ENCODE measurements at regions not wholly inside any gene's neighbourhood (a gene's known extent, or its start where the extent isn't known, plus 50 kb on each side); places are given as distances from the start of the nearest gene placed in this dataset.
"Not testable (repeated sequence)": the region's sequence is repeated elsewhere in the genome, so short reads cannot be mapped to it uniquely, and the experiment has no call there.

DNA sequence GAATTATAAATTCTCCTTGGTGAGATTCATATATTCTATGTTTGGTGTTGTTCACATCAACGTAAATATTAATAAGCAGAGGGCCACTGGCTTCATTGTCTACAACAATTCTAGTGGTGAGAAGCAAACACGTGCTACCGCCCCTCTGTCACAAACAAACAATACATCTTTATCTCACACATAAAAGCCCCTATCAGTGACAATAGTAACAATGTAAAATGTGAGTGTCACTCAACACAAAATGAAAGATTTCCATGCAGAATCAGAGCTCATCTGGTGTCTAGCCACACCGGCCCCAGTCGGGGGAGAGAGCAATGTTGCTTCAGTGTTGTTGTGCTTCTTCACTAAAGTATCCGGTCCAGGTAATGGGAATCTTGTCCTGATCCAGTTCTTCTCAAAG is 932.6 kb downstream of the SOCS6 start:
- ChIA-PET CTCF (no interaction called here), POLR2A (no interaction called here)
- 31% methylated on average over 6 of the region's 6 CpGs for WGBS (ENCODE audit: missing lambda C conversion rate)
- no peaks in the 10 kb centered on the region for H3K9me3 ChIP-seq
- no peak overlapping the region for H3K4me2 ChIP-seq
- no peak for TF ChIP-seq ZFP36 (IDR thresholded peaks at IDR 0.05; ENCODE audit: borderline replicate concordance, partially characterized antibody)
- no peak overlapping the region for H3K4me3 ChIP-seq
- ATAC-seq (no peak), FAIRE-seq (no peak), DNase-seq (ENCODE audit: low read depth in 1 of 2, low spot score in 1 of 2) (no peak)
- H3K4me1 ChIP-seq, result no peaks in the 10 kb centered on the region
- no peak overlapping the region for H3K27ac ChIP-seq

DNA sequence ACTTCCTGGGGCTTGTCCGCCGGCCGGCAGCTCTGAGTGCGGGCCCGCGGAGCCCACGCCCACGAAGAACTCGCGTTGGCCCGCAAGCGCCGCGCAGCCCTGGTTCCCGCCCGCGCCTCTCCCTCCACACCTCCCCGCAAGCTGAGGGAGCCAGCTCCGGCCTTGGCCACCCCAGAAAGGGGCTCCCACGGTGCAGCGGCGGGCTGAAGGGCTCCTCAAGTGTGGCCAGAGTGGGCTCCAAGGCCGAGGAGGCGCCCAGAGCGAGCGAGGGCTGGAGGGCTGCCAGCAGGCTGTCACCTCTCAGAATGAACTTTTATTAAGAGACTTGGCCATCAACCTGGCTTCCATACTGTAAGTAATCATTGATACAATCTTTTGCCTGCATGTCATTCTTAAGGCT is 923.9 kb downstream of the SOCS6 start:
- WGBS (ENCODE audit: missing lambda C conversion rate), result 100% methylated on average over 2 of the region's 26 CpGs
- H3K27ac ChIP-seq; POLR2A ChIA-PET; DNase-seq (ENCODE audit: low read depth in 1 of 2, low spot score in 1 of 2); H3K4me1 ChIP-seq; H3K4me2 ChIP-seq; H3K9me3 ChIP-seq; FAIRE-seq; ATAC-seq; CTCF ChIA-PET; H3K4me3 ChIP-seq: not testable (repeated sequence)

DNA sequence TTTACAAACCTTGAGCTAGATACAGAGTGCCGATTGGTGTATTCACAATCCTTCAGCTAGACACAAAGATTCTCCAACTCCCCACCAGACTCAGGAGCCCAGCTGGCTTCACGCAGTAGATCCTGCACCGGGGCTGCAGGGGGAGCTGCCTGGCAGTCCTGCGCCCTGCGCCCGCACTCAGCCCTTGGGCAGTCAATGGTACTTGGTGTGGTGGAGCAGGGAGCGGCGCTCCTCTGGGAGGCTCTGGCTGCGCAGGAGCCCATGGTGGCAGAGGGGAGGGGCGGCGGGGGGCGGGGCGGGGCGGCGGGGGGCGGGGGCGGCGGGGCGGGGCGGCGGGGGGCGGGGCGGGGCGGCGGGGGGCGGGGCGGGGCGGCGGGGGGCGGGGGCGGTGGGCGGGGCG is 923.4 kb downstream of the SOCS6 start:
- TF ChIP-seq CHD2 (IDR thresholded peaks at IDR 0.05; ENCODE audit: low read length, partially characterized antibody), result no peak
- no peak for TF ChIP-seq HDAC2 (IDR thresholded peaks at IDR 0.05)
- no peak for TF ChIP-seq ESRRA (IDR thresholded peaks at IDR 0.05; ENCODE audit: borderline replicate concordance, low read length)
- TF ChIP-seq JUN (IDR thresholded peaks at IDR 0.05), result no peak
- TF ChIP-seq POLR2AphosphoS2 (conservative IDR thresholded peaks at IDR 0.05; ENCODE audit: low read length), result no peak
- no peak for TF ChIP-seq GATA3 (IDR thresholded peaks at IDR 0.05; ENCODE audit: borderline replicate concordance)
- FAIRE-seq (no peak), DNase-seq (ENCODE audit: low read depth in 1 of 2, low spot score in 1 of 2) (no peak), ATAC-seq (no peak)
- H3K9me3 ChIP-seq, result no peaks in the 10 kb centered on the region
- H3K4me2 ChIP-seq, result no peak overlapping the region
- ChIA-PET POLR2A (no interaction called here), CTCF (no interaction called here)
- H3K4me1 ChIP-seq, result no peaks in the 10 kb centered on the region
- H3K27ac ChIP-seq, result no peak overlapping the region
- WGBS (ENCODE audit: missing lambda C conversion rate), result no CpG with 5 or more reads among the region's 33 CpGs
- no peak overlapping the region for H3K4me3 ChIP-seq

DNA sequence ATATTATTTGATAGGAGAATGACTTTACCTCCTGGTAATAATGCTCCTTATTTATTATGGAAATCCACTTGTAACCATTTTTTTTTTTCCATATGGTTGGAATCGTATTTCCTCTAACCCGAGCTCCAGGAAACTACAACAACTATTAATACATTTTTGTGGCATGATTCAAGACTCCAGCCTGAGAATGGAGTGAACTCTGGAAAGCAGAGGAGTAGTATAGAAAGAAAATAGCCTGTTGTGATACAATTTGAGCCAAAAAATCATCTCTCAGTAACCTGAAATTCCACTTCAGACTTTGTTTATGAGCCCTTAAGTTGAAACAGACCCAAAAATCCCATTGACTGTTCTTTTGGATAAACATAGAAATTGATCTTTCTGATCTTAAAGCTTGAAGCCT is 921.1 kb downstream of the SOCS6 start:
- CTCF ChIA-PET, result no interaction called here
- FAIRE-seq (no peak), ATAC-seq (no peak)

More for the DNA sequence above, 921.1 kb downstream of the SOCS6 start:
- DNase-seq (ENCODE audit: low read depth in 1 of 2, low spot score in 1 of 2), result no peak
- Histone ChIP-seq H3K27ac (no peak overlapping the region), H3K9me3 (no peaks in the 10 kb centered on the region), H3K4me2 (no peak overlapping the region), H3K4me3 (no peak overlapping the region), H3K4me1 (no peaks in the 10 kb centered on the region)
- POLR2A ChIA-PET, result no interaction called here
- whole genome bisulfite sequencing (ENCODE audit: missing lambda C conversion rate), result 0% methylated on average over 2 of the region's 2 CpGs
- TF ChIP-seq, protein P1, sequence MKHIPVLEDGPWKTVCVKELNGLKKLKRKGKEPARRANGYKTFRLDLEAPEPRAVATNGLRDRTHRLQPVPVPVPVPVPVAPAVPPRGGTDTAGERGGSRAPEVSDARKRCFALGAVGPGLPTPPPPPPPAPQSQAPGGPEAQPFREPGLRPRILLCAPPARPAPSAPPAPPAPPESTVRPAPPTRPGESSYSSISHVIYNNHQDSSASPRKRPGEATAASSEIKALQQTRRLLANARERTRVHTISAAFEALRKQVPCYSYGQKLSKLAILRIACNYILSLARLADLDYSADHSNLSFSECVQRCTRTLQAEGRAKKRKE (CRISPR knock-in tag; IDR thresholded peaks at IDR 0.05; ENCODE audit: low read depth), result no peak
- TF ChIP-seq, protein P2, sequence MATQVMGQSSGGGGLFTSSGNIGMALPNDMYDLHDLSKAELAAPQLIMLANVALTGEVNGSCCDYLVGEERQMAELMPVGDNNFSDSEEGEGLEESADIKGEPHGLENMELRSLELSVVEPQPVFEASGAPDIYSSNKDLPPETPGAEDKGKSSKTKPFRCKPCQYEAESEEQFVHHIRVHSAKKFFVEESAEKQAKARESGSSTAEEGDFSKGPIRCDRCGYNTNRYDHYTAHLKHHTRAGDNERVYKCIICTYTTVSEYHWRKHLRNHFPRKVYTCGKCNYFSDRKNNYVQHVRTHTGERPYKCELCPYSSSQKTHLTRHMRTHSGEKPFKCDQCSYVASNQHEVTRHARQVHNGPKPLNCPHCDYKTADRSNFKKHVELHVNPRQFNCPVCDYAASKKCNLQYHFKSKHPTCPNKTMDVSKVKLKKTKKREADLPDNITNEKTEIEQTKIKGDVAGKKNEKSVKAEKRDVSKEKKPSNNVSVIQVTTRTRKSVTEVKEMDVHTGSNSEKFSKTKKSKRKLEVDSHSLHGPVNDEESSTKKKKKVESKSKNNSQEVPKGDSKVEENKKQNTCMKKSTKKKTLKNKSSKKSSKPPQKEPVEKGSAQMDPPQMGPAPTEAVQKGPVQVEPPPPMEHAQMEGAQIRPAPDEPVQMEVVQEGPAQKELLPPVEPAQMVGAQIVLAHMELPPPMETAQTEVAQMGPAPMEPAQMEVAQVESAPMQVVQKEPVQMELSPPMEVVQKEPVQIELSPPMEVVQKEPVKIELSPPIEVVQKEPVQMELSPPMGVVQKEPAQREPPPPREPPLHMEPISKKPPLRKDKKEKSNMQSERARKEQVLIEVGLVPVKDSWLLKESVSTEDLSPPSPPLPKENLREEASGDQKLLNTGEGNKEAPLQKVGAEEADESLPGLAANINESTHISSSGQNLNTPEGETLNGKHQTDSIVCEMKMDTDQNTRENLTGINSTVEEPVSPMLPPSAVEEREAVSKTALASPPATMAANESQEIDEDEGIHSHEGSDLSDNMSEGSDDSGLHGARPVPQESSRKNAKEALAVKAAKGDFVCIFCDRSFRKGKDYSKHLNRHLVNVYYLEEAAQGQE (IDR thresholded peaks at IDR 0.05), result no peak
- TF ChIP-seq JUNB (IDR thresholded peaks at IDR 0.05) (no peak), MAZ (IDR thresholded peaks at IDR 0.05; ENCODE audit: borderline replicate concordance, low read depth, low read length) (no peak), HOXB13 (CRISPR knock-in tag; IDR thresholded peaks at IDR 0.05; ENCODE audit: low read depth) (no peak), CHD4 (IDR thresholded peaks at IDR 0.05; ENCODE audit: borderline replicate concordance) (no peak), ESRRA (IDR thresholded peaks at IDR 0.05; ENCODE audit: borderline replicate concordance, low read length) (no peak)
- TF ChIP-seq, protein P3, sequence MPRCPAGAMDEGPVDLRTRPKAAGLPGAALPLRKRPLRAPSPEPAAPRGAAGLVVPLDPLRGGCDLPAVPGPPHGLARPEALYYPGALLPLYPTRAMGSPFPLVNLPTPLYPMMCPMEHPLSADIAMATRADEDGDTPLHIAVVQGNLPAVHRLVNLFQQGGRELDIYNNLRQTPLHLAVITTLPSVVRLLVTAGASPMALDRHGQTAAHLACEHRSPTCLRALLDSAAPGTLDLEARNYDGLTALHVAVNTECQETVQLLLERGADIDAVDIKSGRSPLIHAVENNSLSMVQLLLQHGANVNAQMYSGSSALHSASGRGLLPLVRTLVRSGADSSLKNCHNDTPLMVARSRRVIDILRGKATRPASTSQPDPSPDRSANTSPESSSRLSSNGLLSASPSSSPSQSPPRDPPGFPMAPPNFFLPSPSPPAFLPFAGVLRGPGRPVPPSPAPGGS (IDR thresholded peaks at IDR 0.05), result no peak
